ENCODE measurements at regions not wholly inside any gene's neighbourhood (a gene's known extent, or its start where the extent isn't known, plus 50 kb on each side); places are given as distances from the start of the nearest gene placed in this dataset.

DNA sequence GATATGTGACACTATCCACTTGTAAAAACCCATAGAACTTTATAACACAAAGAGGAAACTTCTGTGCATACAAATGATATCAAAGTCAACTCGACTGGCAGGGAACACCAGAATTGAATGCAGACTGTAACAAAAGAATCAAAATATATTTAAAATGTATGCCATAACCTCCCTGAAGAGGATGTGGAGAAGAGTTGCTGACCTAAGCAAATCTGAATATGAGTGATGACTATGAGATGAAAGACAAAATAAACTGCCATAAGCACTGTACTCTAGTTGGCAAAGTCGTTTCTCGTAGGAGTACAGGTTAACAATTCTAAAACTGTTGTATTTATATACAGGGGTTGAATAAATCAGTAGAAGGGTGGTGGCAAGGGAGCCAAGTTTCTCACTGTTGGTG is 482.1 kb downstream of the OCA2 start:
- intact Hi-C loops (cut with DNase I; ENCODE audit: low total_unique reads) = no loop called here

DNA sequence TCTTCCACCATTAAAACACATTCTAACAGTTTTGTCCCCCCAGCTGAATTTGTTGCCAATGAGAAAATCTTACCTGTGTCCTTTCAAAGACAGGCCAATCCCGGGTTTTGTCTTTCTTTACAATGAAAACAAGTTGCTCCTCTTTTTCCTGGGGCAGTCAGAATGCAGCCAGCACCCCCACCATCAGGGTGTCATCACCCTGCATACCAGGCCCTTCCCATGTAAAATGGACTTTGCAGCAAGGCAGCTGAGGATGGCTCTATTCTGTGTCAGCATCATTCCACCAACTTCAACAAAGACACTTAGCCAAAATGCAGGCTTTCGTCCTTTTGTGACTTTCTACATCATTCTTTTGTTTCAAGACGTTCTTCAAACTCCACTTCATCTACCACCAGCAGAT is 490.9 kb downstream of the OCA2 start:
- intact Hi-C loops (cut with DNase I; ENCODE audit: low total_unique reads) = no loop called here
- TF ChIP-seq POLR2A (IDR thresholded peaks at IDR 0.05) = no peak
- TF ChIP-seq, protein P1, sequence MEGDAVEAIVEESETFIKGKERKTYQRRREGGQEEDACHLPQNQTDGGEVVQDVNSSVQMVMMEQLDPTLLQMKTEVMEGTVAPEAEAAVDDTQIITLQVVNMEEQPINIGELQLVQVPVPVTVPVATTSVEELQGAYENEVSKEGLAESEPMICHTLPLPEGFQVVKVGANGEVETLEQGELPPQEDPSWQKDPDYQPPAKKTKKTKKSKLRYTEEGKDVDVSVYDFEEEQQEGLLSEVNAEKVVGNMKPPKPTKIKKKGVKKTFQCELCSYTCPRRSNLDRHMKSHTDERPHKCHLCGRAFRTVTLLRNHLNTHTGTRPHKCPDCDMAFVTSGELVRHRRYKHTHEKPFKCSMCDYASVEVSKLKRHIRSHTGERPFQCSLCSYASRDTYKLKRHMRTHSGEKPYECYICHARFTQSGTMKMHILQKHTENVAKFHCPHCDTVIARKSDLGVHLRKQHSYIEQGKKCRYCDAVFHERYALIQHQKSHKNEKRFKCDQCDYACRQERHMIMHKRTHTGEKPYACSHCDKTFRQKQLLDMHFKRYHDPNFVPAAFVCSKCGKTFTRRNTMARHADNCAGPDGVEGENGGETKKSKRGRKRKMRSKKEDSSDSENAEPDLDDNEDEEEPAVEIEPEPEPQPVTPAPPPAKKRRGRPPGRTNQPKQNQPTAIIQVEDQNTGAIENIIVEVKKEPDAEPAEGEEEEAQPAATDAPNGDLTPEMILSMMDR (IDR thresholded peaks at IDR 0.05) = no peak
- H3K4me3 ChIP-seq (ENCODE audit: low read depth, poor library complexity, severe bottlenecking) = no peak overlapping the region
- WGBS, 2 donors = 60 to 71% methylated on average over 3 of the region's 3 CpGs
- DNase-seq (ENCODE audit: low spot score in 2 of 2) = no peak

More for the DNA sequence above, 482.1 kb downstream of the OCA2 start:
- no peak overlapping the region for H3K4me3 ChIP-seq (ENCODE audit: low read depth, poor library complexity, severe bottlenecking)
- TF ChIP-seq, protein P1 (IDR thresholded peaks at IDR 0.05) = no peak
- no peak for TF ChIP-seq POLR2A (IDR thresholded peaks at IDR 0.05)
- DNase-seq (ENCODE audit: low spot score in 2 of 2) = no peak
- WGBS, 2 donors = 69 to 75% methylated on average over 3 of the region's 3 CpGs

GRCh38 chr15:27601239-27601960 is 497.7 kb downstream of the OCA2 start:
- no peak overlapping the region for H3K4me3 ChIP-seq (ENCODE audit: low read depth, poor library complexity, severe bottlenecking)
- 62 to 68% methylated on average over 12 of the region's 12 CpGs for WGBS, 2 donors
- TF ChIP-seq, protein P1 (IDR thresholded peaks at IDR 0.05) = no peak
- no peak for TF ChIP-seq POLR2A (IDR thresholded peaks at IDR 0.05)
- DNase-seq (ENCODE audit: low spot score in 2 of 2) = no peak
- intact Hi-C loops (cut with DNase I; ENCODE audit: low total_unique reads) = no loop called here

DNA sequence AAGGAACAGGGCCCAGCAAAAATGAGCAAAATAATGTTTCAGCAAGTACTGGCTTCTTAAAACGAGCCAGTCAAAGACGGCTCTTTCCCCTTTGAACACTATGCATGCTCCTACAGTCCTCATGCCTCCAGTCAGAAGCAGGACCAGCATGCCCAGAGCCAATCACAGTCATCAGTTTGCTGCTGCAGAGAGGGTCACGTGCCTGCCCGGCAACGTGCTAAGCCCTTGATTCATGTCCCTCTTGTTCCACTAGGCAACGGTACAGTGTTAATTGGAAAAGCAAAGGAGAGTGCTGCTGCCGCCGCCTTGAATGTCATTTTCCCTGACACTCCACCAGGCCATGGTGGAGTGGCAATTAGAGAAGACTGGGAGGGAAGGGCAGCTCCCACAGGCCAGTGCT is 500.1 kb downstream of the OCA2 start:
- no peak for TF ChIP-seq POLR2A (IDR thresholded peaks at IDR 0.05)
- TF ChIP-seq, protein P1 (IDR thresholded peaks at IDR 0.05) = no peak
- intact Hi-C loops (cut with DNase I; ENCODE audit: low total_unique reads) = no loop called here
- 82 to 83% methylated on average over 8 of the region's 8 CpGs for WGBS, 2 donors
- H3K4me3 ChIP-seq (ENCODE audit: low read depth, poor library complexity, severe bottlenecking) = no peak overlapping the region
- no peak for DNase-seq (ENCODE audit: low spot score in 2 of 2)

DNA sequence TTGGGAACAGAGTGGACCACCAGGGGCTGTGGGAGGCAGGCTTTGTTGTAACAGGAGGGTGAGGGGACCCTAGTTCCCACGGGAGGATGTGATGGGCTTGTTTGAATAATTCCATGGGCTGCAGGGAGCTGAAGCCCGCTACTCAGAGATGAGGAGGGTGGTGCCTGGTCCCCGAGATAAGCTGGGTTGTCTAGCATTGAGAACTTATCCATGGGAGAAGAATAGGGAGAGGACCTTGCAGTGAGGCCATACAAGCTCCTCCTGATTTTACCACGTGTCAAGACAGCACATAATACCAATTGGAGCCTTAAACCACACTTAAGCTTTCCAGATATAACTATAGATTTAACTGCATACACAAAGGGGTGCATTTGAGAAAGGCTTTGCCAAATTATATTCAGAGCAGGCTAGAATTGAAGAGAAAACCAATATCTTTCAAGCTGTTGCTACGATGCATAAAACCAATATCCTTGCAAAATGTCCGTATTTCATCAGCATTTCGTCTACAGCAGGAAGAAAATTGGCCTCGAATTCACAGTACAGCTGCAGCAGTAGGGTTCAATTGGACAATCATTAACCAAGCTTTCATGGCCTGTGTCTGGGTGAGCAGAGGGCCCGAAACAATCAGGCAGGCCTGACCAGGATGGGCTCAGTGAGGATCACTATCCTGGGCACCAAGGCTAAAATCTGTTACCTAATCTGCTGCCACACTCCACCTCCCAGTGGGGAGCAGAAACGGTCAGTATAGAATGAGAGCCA is 500.7 kb downstream of the OCA2 start:
- no peak overlapping the region for H3K4me3 ChIP-seq (ENCODE audit: low read depth, poor library complexity, severe bottlenecking)
- TF ChIP-seq POLR2A (IDR thresholded peaks at IDR 0.05) = no peak
- TF ChIP-seq, protein P1 (IDR thresholded peaks at IDR 0.05) = no peak
- DNase-seq (ENCODE audit: low spot score in 2 of 2) = no peak
- intact Hi-C loops (cut with DNase I; ENCODE audit: low total_unique reads) = no loop called here
- 81 to 83% methylated on average over 10 of the region's 10 CpGs for WGBS, 2 donors
